ENCODE measurements at regions not wholly inside any gene's neighbourhood (a gene's known extent, or its start where the extent isn't known, plus 50 kb on each side); places are given as distances from the start of the nearest gene placed in this dataset.
"Not testable (repeated sequence)": the region's sequence is repeated elsewhere in the genome, so short reads cannot be mapped to it uniquely, and the experiment has no call there.

GRCh38 chrX:151066373-151066772, 83.2 kb downstream of the HMGB3 start:
- not testable (repeated sequence) for TF ChIP-seq CTCF (conservative IDR thresholded peaks at IDR 0.05); ZFX (IDR thresholded peaks at IDR 0.05)

Data from C4-2B (cell line).